HG03575 (cell line): ENCODE measurements at regions not wholly inside any gene's neighbourhood (a gene's known extent, or its start where the extent isn't known, plus 50 kb on each side); places are given as distances from the start of the nearest gene placed in this dataset.
"Not testable (repeated sequence)": the region's sequence is repeated elsewhere in the genome, so short reads cannot be mapped to it uniquely, and the experiment has no call there.

ENCODE experiments used
- ATAC-seq: cut with Tn5 transposase; IDR thresholded peaks from one replicate; pipeline ENCODE4 v1.9.1; 2021; ENCODE audit not compliant: unreplicated experiment, insufficient number of reproducible peaks, low FRiP score; ENCODE audit errors: extremely low read depth

DNA sequence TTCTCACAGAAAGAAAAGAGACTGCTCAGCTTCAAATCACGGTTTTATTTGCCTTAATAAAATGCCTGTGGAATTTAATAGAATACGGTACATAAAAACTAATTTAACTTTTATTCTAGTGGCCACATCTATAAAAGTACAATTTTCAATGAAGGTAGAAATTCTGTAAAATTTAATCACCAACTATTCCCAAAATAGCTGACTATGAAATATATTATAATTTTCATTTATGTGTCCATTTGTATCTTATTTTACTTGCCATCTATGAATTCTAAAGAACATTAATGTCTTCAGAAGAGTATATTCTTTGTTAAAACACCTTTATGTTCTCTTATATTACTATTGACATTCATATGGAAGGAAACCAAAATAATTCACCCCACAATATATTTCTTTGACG lies 192.6 kb downstream of the BTBD3 start:
- ATAC-seq: no peak

DNA sequence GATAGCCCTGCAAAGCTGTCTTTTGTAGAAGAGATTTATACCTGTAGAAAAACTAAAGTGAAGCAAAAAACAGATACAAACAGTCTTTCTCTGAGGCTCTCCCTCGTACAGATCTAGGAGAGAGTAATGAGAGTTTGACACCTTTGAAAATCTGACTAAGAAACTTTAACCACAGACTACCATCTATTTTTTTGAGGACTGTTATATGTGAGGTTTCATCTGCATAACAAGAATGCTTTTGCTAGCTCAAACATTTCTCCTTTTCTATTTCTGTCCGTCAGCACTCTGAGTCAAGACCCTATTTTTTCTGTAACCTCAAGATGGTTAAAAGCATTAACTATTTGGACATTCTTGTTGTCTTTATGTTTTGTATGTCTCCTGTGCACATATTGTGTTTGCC lies 193.0 kb downstream of the BTBD3 start:
- ATAC-seq: no peak

DNA sequence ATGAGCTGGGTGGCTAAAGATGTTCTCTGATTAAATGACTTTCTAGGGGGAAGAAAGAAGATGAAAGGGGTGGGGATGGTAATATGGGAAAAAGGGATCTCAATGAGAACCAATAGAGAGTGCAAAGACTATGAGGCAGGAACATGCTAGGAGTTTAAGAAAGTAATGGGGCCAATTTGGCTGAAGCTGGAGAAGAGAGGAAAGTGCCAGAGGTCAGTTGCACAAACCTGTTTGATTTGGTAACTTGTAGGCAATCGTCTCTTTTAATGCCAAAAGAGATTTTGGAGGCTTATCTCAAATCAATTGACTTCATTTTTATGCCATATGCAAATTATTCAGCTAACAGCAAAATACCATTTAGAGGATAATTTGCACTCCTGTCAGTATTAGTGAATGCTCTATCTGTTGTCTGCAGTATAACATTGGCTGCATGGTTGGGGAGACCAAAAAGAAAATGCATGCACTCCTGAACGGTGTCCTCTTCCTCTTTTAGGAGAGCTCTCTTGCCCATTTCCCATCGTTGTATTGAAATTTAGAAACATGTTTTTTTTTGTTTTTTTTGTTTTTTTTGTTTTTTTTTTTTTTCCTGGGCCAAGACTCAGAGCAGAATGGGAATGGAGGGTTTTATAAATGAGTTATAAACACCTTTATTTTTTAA lies 193.9 kb downstream of the BTBD3 start:
- ATAC-seq: no peak

DNA sequence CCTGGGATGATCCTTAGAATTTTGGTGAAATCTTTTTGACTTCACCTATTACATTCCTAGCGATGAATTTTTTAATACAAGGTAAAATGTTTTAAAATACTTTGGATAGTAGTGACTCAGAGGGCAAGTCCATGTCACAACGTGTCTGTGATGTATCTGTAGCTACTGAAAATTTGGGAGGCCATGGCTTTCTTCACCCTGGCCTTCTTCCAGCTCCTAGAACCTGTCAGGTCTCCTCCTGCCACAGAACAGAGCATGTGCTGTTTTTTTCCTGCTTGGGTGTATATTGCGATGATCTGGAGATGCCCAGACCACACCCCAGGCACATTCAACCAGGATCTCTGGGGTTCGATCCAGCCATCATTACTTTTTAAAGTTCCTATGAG lies 194.4 kb downstream of the BTBD3 start:
- no peak for ATAC-seq

DNA sequence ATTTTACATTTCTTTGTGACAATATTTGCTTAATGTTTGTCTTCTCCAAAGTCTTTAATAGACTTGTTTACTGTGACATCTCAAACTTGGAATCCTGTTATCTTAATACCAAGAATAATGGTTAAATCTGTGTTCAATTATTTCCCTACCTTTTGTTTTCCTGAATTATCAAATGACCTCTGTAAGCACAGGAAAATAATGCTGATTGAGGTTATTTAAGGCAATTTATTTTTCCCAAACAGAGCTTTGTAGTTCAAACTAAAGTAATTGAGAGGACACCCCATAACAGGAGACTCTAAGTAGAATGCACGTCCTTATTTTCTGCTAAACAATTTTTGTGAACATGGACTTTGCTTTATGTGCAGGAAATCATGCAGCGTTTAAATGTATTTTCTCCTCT lies 195.0 kb downstream of the BTBD3 start:
- no peak for ATAC-seq

DNA sequence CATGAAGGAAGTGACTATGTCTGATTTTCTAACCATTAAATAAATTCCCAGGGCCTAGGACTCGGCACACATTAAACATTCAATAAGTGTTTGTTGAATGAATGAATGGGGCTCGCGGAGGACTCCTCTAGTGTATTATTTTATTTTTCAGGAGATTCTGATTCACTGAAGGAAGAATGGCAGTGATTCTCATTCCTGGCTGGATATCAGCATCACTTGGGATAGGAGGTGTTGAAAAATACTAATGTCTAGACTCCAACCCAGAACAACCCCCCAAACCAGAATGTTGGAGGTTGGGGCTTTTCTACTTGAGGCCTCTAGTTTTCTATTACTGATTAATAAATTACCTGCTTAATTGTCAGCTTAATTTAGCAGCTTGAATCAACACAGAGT lies 195.4 kb downstream of the BTBD3 start:
- ATAC-seq: no peak

DNA sequence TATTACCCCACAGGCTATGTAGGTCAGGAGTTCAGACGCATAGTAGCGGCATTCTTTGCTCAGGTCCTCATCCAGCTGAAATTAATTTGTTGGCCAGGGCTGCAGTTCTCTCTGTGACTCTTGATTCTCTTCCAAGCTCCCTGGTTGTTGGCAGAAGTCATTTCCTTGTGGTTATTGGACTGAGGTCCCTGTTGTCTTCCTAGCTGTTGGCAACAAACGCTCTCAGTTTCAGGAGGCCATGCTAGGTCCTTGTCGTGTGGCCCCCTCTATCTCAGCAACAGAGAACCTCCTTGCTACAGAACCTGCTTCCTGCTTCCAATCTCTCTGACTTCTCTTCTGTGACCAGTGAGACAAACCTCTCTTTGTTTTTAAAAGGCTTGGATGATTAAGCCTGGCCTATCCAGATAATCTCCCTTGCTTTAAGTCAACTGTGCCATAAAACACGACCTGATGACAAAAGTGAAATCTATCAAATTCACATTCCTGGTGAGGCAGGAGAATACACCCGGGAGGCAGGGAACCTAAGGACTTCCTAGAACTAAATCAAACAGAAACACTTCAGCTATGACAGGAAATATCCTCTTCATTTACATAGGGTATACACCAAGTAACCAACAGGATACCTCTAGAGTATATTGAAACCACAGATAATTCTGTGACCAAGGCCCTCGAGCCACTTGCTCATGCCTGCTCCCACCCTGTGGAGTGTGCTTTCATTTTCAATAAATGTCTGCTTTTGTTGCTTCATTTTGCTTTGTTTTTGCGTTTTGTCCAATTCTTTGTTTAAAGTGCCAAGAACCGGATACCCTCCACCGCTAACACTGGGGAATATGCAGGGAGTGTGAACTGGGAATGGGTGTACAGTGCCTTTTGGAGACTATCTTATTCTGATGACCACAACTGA lies 196.0 kb downstream of the BTBD3 start:
- no peak for ATAC-seq

DNA sequence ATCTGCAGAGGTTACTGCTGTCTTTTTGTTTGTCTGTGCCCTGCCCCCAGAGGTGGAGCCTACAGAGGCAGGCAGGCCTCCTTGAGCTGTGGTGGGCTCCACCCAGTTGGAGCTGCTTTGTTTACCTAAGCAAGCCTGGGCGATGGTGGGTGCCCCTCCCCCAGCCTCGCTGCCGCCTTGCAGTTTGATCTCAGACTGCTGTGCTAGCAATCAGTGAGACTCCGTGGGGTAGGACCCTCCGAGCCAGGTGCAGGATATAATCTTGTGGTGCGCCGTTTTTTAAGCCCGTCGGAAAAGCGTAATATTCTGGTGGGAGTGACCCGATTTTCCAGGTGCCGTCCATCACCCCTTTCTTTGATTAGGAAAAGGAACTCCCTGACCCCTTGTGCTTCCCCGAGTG lies 211.4 kb downstream of the BTBD3 start:
- ATAC-seq: not testable (repeated sequence)

DNA sequence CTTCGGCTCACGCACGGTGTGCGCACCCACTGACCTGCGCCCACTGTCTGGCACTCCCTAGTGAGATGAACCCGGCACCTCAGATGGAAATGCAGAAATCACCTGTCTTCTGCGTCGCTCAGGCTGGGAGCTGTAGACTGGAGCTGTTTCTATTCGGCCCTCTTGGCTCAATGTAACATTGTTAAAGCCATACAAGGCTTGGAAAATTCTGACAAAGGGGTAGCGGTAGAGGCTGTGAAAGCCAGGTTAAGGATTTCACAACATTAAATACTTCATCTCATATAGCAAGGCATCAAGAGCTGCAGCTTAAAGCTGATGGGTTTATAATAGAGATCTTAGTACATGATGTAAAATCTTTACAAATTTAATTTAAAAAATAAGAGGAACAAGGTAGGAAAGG lies 211.8 kb downstream of the BTBD3 start:
- not testable (repeated sequence) for ATAC-seq

DNA sequence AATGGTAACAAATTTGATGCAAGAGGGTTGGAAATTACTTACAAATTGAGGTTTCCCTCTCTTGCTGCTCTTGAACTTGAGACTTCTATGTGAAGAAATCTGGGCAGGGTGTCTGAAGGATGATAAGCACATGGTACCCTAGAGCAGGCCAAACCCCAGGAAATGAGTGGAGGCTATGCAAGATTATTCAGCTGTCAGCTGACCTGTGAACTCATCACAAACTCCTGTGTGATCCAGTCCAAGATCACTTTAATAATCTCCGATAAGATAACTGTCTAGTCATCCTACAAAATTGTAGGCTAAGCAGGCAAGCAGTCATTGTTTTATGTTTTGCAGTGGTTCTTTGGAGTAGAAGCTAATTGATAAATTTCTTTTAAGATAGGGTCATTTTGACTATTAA lies 213.1 kb downstream of the BTBD3 start:
- ATAC-seq: no peak

DNA sequence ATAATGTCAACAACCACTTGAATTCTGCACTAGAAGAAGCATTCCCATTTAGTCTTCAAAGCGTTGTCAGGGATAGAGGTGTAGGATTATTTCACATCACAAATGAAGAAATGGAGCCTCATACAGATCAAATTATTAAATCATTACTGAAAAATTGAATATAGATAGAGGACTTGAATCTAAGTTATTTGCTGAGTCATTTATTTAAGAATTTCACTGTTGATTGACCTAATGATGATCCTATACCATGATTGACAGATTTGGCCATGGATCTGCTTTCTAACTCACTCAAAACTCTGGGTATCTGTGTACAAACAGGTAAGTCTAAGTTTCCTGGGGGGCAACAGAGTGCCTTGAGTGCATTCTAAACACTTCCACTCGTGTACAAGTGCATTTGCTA lies 215.9 kb downstream of the BTBD3 start:
- no peak for ATAC-seq

DNA sequence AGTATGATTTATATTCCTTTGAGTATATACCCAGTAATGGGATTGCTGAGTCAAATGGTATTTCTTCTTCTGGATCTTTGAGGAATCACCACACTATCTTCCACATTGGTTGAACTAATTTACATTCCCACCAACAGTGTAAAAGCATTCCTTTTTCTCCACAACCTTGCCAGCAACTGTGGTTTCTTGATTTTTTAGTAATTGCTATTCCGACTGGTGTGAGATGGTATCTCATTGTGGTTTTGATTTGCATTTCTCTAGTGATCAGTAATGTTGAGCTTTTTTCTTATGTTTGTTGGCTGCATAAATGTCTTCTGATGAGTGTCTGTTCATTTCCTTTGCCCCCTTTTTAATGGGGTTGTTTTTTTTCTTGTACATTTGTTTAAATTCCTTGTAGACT lies 228.3 kb downstream of the BTBD3 start:
- not testable (repeated sequence) for ATAC-seq

DNA sequence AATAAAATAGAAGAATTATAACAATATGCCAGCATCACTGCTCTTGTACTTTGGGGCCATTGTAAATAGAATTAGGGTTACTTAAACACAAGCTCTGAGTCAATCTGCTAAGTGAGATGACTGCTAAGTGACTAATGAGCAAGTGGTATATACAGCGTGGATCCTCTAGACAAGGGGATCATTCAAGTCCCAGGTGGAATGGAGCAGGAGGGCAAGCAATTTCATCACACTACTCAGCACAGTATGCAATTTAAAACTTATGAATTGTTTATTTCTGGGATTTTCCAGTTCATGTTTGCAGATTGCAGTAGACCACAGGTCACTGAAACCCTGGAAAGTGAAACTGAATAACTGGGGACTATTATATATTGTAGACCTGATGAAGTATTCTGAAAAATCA lies 235.3 kb downstream of the BTBD3 start:
- no peak for ATAC-seq

DNA sequence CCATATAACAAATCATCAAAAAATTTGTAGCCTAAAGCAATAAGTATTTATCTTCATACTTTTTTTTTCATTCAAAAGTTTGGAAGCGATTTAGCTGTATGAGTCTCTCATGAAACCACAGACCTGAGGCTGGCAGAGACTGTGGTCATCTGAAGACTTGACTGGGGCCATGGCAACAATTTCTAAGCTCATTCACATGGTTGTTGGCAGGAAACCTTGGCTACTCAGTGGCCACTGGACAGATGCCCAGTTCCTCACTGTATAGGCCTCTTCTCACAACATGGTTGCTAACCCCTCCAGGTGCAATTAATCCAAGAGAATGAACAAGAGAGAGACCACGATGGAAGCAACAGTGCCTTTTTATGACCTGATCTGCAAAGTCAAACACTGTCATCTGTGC lies 235.9 kb downstream of the BTBD3 start:
- no peak for ATAC-seq

DNA sequence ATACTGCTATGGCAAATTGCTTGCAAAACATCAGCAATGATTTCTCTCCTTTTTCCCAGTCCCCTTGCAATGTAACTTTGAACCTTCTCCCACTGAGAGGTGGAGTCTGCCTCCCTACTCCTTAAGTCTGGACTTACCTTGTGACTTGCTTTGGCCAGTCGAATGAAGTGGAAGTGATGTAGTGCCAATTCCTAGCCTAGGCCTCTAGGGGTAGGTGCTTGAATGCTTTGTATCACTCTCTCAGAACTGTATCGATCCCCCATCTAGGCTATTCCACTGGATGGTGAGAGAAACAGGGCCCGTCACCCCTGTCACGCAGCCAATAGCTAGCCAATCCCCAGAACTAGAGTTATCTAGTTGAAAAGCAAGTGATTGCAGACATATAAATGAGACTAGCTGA lies 238.6 kb downstream of the BTBD3 start:
- ATAC-seq: no peak

DNA sequence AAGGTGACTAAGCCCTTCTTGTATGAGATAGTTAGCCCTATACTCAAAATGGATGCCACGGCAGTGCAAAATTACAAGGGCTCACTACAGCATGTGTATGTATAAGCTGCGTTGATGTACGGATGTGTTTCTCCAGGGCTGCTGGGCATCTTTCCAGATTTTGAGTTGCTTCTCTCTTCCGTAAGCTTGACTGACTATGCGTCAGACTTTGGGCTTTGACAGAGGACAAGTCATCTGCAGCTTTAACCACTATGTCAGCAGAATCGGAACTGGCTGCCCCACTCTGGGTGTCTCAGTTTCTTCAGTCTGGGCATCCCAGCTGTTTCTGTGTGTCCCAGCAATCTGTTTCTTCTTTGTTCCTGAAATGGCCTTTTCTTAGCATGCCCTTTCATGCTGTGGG lies 241.6 kb downstream of the BTBD3 start:
- ATAC-seq: no peak

DNA sequence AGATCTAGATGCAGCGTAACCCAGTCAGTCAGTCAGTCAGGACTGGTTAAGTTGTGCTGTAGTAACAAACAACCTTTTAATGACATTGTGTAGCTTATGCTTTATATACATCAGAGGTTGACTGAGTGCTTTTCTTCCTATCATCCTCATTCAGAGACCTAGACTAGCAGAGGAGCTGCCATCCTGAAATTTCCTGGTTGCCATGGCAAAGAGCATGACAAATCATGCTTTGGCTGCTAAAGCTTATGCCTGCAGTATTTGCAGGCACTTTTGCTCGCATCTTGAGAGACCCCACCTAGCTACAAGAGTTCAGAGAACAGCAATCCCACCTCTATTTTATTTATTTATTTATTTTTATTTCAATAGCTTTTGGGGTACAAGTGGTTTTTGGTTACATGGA lies 244.0 kb downstream of the BTBD3 start:
- no peak for ATAC-seq

DNA sequence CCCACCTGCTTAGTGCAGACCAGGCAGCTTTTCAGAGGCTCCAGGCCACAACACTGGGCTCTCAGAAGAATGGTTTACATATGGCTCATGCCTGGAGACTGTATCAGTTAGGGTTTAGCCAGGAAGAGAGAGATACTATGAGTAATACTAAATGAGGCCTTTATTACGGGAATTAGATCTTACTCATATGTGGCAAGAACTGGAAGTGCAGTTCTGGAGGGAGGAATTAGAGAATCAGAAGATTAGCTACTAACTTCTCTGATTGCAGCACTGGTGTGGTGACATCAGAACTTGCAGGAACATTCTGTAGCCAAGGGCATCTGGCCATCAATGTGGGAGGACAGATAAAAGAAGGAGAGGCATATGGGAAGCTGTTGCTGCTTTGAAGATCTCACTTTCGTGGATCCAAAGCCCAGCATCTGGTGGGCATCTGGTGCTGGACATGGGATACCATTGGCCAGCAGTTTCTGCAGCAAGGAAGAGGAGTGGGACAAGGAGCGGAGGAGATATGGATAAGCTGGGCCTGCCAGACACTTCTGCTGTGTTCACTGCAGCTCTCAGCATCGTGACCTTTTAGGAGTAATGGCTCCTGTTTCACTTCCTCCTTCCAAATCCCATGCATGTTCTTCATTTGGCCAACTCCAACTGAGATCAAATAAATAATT lies 248.5 kb downstream of the BTBD3 start:
- no peak for ATAC-seq

DNA sequence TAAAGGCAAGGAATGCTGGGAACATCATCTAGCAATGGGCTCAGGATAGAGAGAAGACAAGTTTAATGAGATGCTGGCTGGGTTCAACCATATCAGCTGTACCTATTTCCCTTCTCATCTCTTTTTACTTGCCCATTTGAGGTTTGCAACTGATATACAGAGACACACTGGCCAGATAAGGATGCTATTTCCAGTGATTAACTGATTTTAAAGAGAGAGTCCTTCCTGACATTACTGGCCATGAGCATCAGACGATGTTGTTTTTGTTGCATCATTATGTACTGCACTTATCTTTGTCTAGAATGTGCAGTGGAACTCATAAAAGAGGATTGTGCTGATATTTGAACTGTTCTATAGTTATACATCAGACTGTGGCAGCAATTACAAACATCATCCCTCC lies 252.7 kb downstream of the BTBD3 start:
- ATAC-seq: no peak

DNA sequence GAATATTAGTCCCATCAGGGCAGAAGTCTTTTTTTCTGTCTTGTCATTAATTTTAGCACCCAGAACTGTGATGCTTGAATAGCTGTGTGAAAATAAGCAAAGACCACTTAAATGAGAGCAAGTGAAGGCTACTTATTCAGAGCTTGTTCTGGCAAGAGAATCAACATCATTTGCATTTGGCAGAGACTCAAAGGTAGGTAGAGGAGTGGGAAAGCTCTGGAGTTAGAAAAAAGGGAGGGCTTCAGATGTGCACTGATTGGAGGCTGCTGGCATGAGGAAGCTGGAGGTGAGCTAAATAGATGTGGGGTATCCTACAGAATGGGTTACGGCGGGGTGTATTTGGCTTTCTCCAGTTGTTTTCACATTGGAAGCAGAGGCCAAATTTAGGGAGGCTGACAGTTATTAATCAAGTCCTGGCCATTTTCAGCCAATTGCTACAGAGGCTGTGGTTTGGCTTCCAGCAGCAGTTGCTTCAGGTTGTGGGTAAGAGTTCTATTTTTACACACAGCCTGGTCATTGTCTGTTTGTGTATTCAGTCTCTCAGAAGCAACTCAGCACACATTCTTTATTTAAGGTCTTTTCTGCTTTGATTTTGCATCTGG lies 254.3 kb downstream of the BTBD3 start:
- no peak for ATAC-seq
